ENCODE measurements at regions not wholly inside any gene's neighbourhood (a gene's known extent, or its start where the extent isn't known, plus 50 kb on each side); places are given as distances from the start of the nearest gene placed in this dataset.

- Histone ChIP-seq H3K9me3 (ENCODE audit: control insufficient read depth in 1 of 2, low read length in 2 of 2) (no peaks in the 10 kb centered on the region), H3K36me3 (ENCODE audit: control insufficient read depth in 1 of 2, insufficient read depth in 2 of 2, low read length in 2 of 2) (no peaks in the 10 kb centered on the region), H3K27me3 (ENCODE audit: control insufficient read depth in 1 of 2, insufficient read depth in 2 of 2, low read length in 2 of 2) (no peaks in the 10 kb centered on the region), H3K4me1 (ENCODE audit: control insufficient read depth in 1 of 2, insufficient read depth in 2 of 2, low read length in 2 of 2) (no peaks in the 10 kb centered on the region), H3K27ac (ENCODE audit: low read depth, low read length) (no peak overlapping the region), H3K4me3 (ENCODE audit: low read depth in 1 of 2, low read length in 2 of 2) (no peak overlapping the region), H3K9ac (ENCODE audit: low read depth in 1 of 2, low read length in 2 of 2) (no peak overlapping the region)
Measured at GRCh38 chr22:48853627-48854240, 973.9 kb downstream of the BRD1 start.

GRCh38 chr22:48851933-48852549 is 975.6 kb downstream of the BRD1 start:
- no peaks in the 10 kb centered on the region for H3K36me3 ChIP-seq (ENCODE audit: control insufficient read depth in 1 of 2, insufficient read depth in 2 of 2, low read length in 2 of 2)
- H3K4me3 ChIP-seq (ENCODE audit: low read depth in 1 of 2, low read length in 2 of 2) = no peak overlapping the region
- H3K27ac ChIP-seq (ENCODE audit: low read depth, low read length) = no peak overlapping the region
- H3K9me3 ChIP-seq (ENCODE audit: control insufficient read depth in 1 of 2, low read length in 2 of 2) = no peaks in the 10 kb centered on the region
- no peaks in the 10 kb centered on the region for H3K4me1 ChIP-seq (ENCODE audit: control insufficient read depth in 1 of 2, insufficient read depth in 2 of 2, low read length in 2 of 2)
- H3K27me3 ChIP-seq (ENCODE audit: control insufficient read depth in 1 of 2, insufficient read depth in 2 of 2, low read length in 2 of 2) = no peaks in the 10 kb centered on the region
- no peak overlapping the region for H3K9ac ChIP-seq (ENCODE audit: low read depth in 1 of 2, low read length in 2 of 2)

- H3K4me3 ChIP-seq (ENCODE audit: low read depth in 1 of 2, low read length in 2 of 2) = no peak overlapping the region
- H3K9ac ChIP-seq (ENCODE audit: low read depth in 1 of 2, low read length in 2 of 2) = no peak overlapping the region
- no peaks in the 10 kb centered on the region for H3K36me3 ChIP-seq (ENCODE audit: control insufficient read depth in 1 of 2, insufficient read depth in 2 of 2, low read length in 2 of 2)
- H3K9me3 ChIP-seq (ENCODE audit: control insufficient read depth in 1 of 2, low read length in 2 of 2) = no peaks in the 10 kb centered on the region
- no peaks in the 10 kb centered on the region for H3K4me1 ChIP-seq (ENCODE audit: control insufficient read depth in 1 of 2, insufficient read depth in 2 of 2, low read length in 2 of 2)
- H3K27ac ChIP-seq (ENCODE audit: low read depth, low read length) = no peak overlapping the region
- H3K27me3 ChIP-seq (ENCODE audit: control insufficient read depth in 1 of 2, insufficient read depth in 2 of 2, low read length in 2 of 2) = no peaks in the 10 kb centered on the region
Measured at GRCh38 chr22:48850658-48851287, 976.9 kb downstream of the BRD1 start.

- Histone ChIP-seq H3K4me3 (ENCODE audit: low read depth in 1 of 2, low read length in 2 of 2) (no peak overlapping the region), H3K4me1 (ENCODE audit: control insufficient read depth in 1 of 2, insufficient read depth in 2 of 2, low read length in 2 of 2) (no peaks in the 10 kb centered on the region), H3K27me3 (ENCODE audit: control insufficient read depth in 1 of 2, insufficient read depth in 2 of 2, low read length in 2 of 2) (no peaks in the 10 kb centered on the region)
Measured at GRCh38 chr22:48849963-48850657, 977.6 kb downstream of the BRD1 start.

GRCh38 chr22:48849219-48849912 is 978.3 kb downstream of the BRD1 start:
- no peak overlapping the region for H3K4me3 ChIP-seq (ENCODE audit: low read depth in 1 of 2, low read length in 2 of 2)
- no peak overlapping the region for H3K27ac ChIP-seq (ENCODE audit: low read depth, low read length)
- H3K4me1 ChIP-seq (ENCODE audit: control insufficient read depth in 1 of 2, insufficient read depth in 2 of 2, low read length in 2 of 2) = no peaks in the 10 kb centered on the region
- H3K9me3 ChIP-seq (ENCODE audit: control insufficient read depth in 1 of 2, low read length in 2 of 2) = no peaks in the 10 kb centered on the region
- no peaks in the 10 kb centered on the region for H3K27me3 ChIP-seq (ENCODE audit: control insufficient read depth in 1 of 2, insufficient read depth in 2 of 2, low read length in 2 of 2)
- H3K9ac ChIP-seq (ENCODE audit: low read depth in 1 of 2, low read length in 2 of 2) = no peak overlapping the region
- H3K36me3 ChIP-seq (ENCODE audit: control insufficient read depth in 1 of 2, insufficient read depth in 2 of 2, low read length in 2 of 2) = no peaks in the 10 kb centered on the region

More at GRCh38 chr22:48849963-48850657, 977.6 kb downstream of the BRD1 start:
- Histone ChIP-seq H3K36me3 (ENCODE audit: control insufficient read depth in 1 of 2, insufficient read depth in 2 of 2, low read length in 2 of 2) (no peaks in the 10 kb centered on the region), H3K27ac (ENCODE audit: low read depth, low read length) (no peak overlapping the region), H3K9ac (ENCODE audit: low read depth in 1 of 2, low read length in 2 of 2) (no peak overlapping the region), H3K9me3 (ENCODE audit: control insufficient read depth in 1 of 2, low read length in 2 of 2) (no peaks in the 10 kb centered on the region)

GRCh38 chr22:48846200-48846599 is 981.5 kb downstream of the BRD1 start:
- Histone ChIP-seq H3K27ac (ENCODE audit: low read depth, low read length) (no peak overlapping the region), H3K27me3 (ENCODE audit: control insufficient read depth in 1 of 2, insufficient read depth in 2 of 2, low read length in 2 of 2) (no peaks in the 10 kb centered on the region), H3K4me3 (ENCODE audit: low read depth in 1 of 2, low read length in 2 of 2) (no peak overlapping the region), H3K9ac (ENCODE audit: low read depth in 1 of 2, low read length in 2 of 2) (no peak overlapping the region), H3K4me1 (ENCODE audit: control insufficient read depth in 1 of 2, insufficient read depth in 2 of 2, low read length in 2 of 2) (no peaks in the 10 kb centered on the region), H3K36me3 (ENCODE audit: control insufficient read depth in 1 of 2, insufficient read depth in 2 of 2, low read length in 2 of 2) (no peaks in the 10 kb centered on the region), H3K9me3 (ENCODE audit: control insufficient read depth in 1 of 2, low read length in 2 of 2) (no peaks in the 10 kb centered on the region)

GRCh38 chr22:48845356-48845936 is 982.2 kb downstream of the BRD1 start:
- H3K27ac ChIP-seq (ENCODE audit: low read depth, low read length) = no peak overlapping the region
- no peak overlapping the region for H3K4me3 ChIP-seq (ENCODE audit: low read depth in 1 of 2, low read length in 2 of 2)
- H3K9me3 ChIP-seq (ENCODE audit: control insufficient read depth in 1 of 2, low read length in 2 of 2) = no peaks in the 10 kb centered on the region
- no peaks in the 10 kb centered on the region for H3K4me1 ChIP-seq (ENCODE audit: control insufficient read depth in 1 of 2, insufficient read depth in 2 of 2, low read length in 2 of 2)
- H3K27me3 ChIP-seq (ENCODE audit: control insufficient read depth in 1 of 2, insufficient read depth in 2 of 2, low read length in 2 of 2) = no peaks in the 10 kb centered on the region
- no peaks in the 10 kb centered on the region for H3K36me3 ChIP-seq (ENCODE audit: control insufficient read depth in 1 of 2, insufficient read depth in 2 of 2, low read length in 2 of 2)
- no peak overlapping the region for H3K9ac ChIP-seq (ENCODE audit: low read depth in 1 of 2, low read length in 2 of 2)

- Histone ChIP-seq H3K9me3 (ENCODE audit: control insufficient read depth in 1 of 2, low read length in 2 of 2) (no peaks in the 10 kb centered on the region), H3K4me3 (ENCODE audit: low read depth in 1 of 2, low read length in 2 of 2) (no peak overlapping the region), H3K27me3 (ENCODE audit: control insufficient read depth in 1 of 2, insufficient read depth in 2 of 2, low read length in 2 of 2) (no peaks in the 10 kb centered on the region), H3K36me3 (ENCODE audit: control insufficient read depth in 1 of 2, insufficient read depth in 2 of 2, low read length in 2 of 2) (no peaks in the 10 kb centered on the region), H3K9ac (ENCODE audit: low read depth in 1 of 2, low read length in 2 of 2) (no peak overlapping the region), H3K27ac (ENCODE audit: low read depth, low read length) (no peak overlapping the region), H3K4me1 (ENCODE audit: control insufficient read depth in 1 of 2, insufficient read depth in 2 of 2, low read length in 2 of 2) (no peaks in the 10 kb centered on the region)
Measured at GRCh38 chr22:48844056-48844675, 983.5 kb downstream of the BRD1 start.

- Histone ChIP-seq H3K36me3 (ENCODE audit: control insufficient read depth in 1 of 2, insufficient read depth in 2 of 2, low read length in 2 of 2) (no peaks in the 10 kb centered on the region), H3K4me1 (ENCODE audit: control insufficient read depth in 1 of 2, insufficient read depth in 2 of 2, low read length in 2 of 2) (no peaks in the 10 kb centered on the region), H3K27ac (ENCODE audit: low read depth, low read length) (no peak overlapping the region), H3K9me3 (ENCODE audit: control insufficient read depth in 1 of 2, low read length in 2 of 2) (no peaks in the 10 kb centered on the region), H3K9ac (ENCODE audit: low read depth in 1 of 2, low read length in 2 of 2) (no peak overlapping the region), H3K27me3 (ENCODE audit: control insufficient read depth in 1 of 2, insufficient read depth in 2 of 2, low read length in 2 of 2) (no peaks in the 10 kb centered on the region), H3K4me3 (ENCODE audit: low read depth in 1 of 2, low read length in 2 of 2) (no peak overlapping the region)
Measured at GRCh38 chr22:48843640-48844039, 984.0 kb downstream of the BRD1 start.

Data from duodenal mucosa (tissue), 2 donors.